ENCODE measurements at regions not wholly inside any gene's neighbourhood (a gene's known extent, or its start where the extent isn't known, plus 50 kb on each side); places are given as distances from the start of the nearest gene placed in this dataset.

GRCh38 chr7:115332691-115333090, 410.8 kb downstream of the MDFIC start:
- intact Hi-C loops (cut with micrococcal nuclease), result no loop called here
- no peaks in the 10 kb centered on the region for H3K9me1 ChIP-seq (replicated peaks; ENCODE audit: control insufficient read depth, extremely low read depth, insufficient read depth, low read length)
- dilution Hi-C loops (cut with MboI; ENCODE audit: extremely low pct_ligation_motif_present, low sequenced_read_pairs), result no loop called here
- H3K4me1 ChIP-seq (ENCODE audit: control insufficient read depth, extremely low read depth, insufficient read depth, low read length), result no peaks in the 10 kb centered on the region
- no peaks in the 10 kb centered on the region for H3K36me3 ChIP-seq (ENCODE audit: control insufficient read depth in 2 of 2, extremely low read depth in 1 of 2, insufficient read depth in 2 of 2, low read length in 2 of 2)
- no peak overlapping the region for H3K4me3 ChIP-seq (replicated peaks in 1 of 3; ENCODE audit: insufficient read depth in 1 of 3, low read depth in 1 of 3, low read length in 3 of 3)
- H3K79me2 ChIP-seq (ENCODE audit: control insufficient read depth, insufficient read depth, low read length), result no peaks in the 10 kb centered on the region
- no peaks in the 10 kb centered on the region for H3K27me3 ChIP-seq (ENCODE audit: control insufficient read depth in 2 of 2, insufficient read depth in 2 of 2, low read length in 2 of 2)
- H3K9me3 ChIP-seq (replicated peaks; ENCODE audit: control insufficient read depth, insufficient read depth, low read length), result no peaks in the 10 kb centered on the region
- FAIRE-seq (no peak), DNase-seq (ENCODE audit: low read depth, low spot score) (no peak)
- H2AFZ ChIP-seq (ENCODE audit: low read depth, low read length), result no peak overlapping the region
- ChIA-PET CTCF (no interaction called here), POLR2A (no interaction called here)
- BruUV-seq (replicated peaks), result no TSS peak
- no peaks in the 10 kb centered on the region for H4K20me1 ChIP-seq (replicated peaks; ENCODE audit: control insufficient read depth, extremely low read depth, insufficient read depth, low read length)
- H3K27ac ChIP-seq (ENCODE audit: insufficient read depth, low read depth, low read length), result no peak overlapping the region
- H3K4me2 ChIP-seq (ENCODE audit: insufficient read depth, low read length), result no peak overlapping the region
- TF ChIP-seq, protein P1, sequence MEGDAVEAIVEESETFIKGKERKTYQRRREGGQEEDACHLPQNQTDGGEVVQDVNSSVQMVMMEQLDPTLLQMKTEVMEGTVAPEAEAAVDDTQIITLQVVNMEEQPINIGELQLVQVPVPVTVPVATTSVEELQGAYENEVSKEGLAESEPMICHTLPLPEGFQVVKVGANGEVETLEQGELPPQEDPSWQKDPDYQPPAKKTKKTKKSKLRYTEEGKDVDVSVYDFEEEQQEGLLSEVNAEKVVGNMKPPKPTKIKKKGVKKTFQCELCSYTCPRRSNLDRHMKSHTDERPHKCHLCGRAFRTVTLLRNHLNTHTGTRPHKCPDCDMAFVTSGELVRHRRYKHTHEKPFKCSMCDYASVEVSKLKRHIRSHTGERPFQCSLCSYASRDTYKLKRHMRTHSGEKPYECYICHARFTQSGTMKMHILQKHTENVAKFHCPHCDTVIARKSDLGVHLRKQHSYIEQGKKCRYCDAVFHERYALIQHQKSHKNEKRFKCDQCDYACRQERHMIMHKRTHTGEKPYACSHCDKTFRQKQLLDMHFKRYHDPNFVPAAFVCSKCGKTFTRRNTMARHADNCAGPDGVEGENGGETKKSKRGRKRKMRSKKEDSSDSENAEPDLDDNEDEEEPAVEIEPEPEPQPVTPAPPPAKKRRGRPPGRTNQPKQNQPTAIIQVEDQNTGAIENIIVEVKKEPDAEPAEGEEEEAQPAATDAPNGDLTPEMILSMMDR (IDR thresholded peaks at IDR 0.05; ENCODE audit: extremely low read depth in 1 of 2, insufficient read depth in 1 of 2, low read depth in 1 of 2, low read length in 2 of 2), result no peak
- no peak overlapping the region for H3K9ac ChIP-seq (replicated peaks; ENCODE audit: extremely low read depth, insufficient read depth, low read length)

DNA sequence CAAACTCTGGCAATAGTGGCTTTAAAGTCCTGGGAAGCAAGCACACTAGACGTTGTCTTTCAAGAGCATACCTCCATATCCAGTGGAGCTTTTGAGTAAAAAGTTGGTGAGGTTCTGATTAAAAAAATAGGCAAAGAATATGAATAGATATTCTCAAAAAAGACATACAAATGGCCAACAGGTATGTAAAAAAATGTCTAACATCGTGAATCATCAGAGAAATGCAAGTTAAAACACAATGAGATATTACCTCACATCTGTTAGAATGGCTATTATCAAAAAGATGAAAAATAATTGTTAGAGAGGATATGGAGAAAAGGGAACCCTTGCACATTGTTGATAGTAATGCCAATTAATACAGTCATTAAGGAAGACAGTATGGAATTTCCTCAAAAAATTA, 407.1 kb downstream of the MDFIC start:
- Histone ChIP-seq H4K20me1 (replicated peaks; ENCODE audit: control insufficient read depth, extremely low read depth, insufficient read depth, low read length) (no peaks in the 10 kb centered on the region), H3K27ac (ENCODE audit: insufficient read depth, low read depth, low read length) (no peak overlapping the region), H3K4me2 (ENCODE audit: insufficient read depth, low read length) (no peak overlapping the region), H3K4me3 (replicated peaks in 1 of 3; ENCODE audit: insufficient read depth in 1 of 3, low read depth in 1 of 3, low read length in 3 of 3) (no peak overlapping the region), H3K9me1 (replicated peaks; ENCODE audit: control insufficient read depth, extremely low read depth, insufficient read depth, low read length) (no peaks in the 10 kb centered on the region), H3K36me3 (ENCODE audit: control insufficient read depth in 2 of 2, extremely low read depth in 1 of 2, insufficient read depth in 2 of 2, low read length in 2 of 2) (no peaks in the 10 kb centered on the region), H3K4me1 (ENCODE audit: control insufficient read depth, extremely low read depth, insufficient read depth, low read length) (no peaks in the 10 kb centered on the region), H3K9ac (replicated peaks; ENCODE audit: extremely low read depth, insufficient read depth, low read length) (no peak overlapping the region), H3K9me3 (replicated peaks; ENCODE audit: control insufficient read depth, insufficient read depth, low read length) (no peaks in the 10 kb centered on the region), H3K79me2 (ENCODE audit: control insufficient read depth, insufficient read depth, low read length) (no peaks in the 10 kb centered on the region), H3K27me3 (ENCODE audit: control insufficient read depth in 2 of 2, insufficient read depth in 2 of 2, low read length in 2 of 2) (no peaks in the 10 kb centered on the region), H2AFZ (ENCODE audit: low read depth, low read length) (no peak overlapping the region)
- POLR2A ChIA-PET, result no interaction called here
- dilution Hi-C loops (cut with MboI; ENCODE audit: extremely low pct_ligation_motif_present, low sequenced_read_pairs) (no loop called here), intact Hi-C loops (cut with micrococcal nuclease) (no loop called here)
- no peak for FAIRE-seq
- no peak for DNase-seq (ENCODE audit: low read depth, low spot score)
- BruUV-seq (replicated peaks), result no TSS peak
- TF ChIP-seq POLR2A (IDR thresholded peaks at IDR 0.05; ENCODE audit: low read depth, low read length) (no peak), POLR2AphosphoS5 (IDR thresholded peaks at IDR 0.05; ENCODE audit: insufficient read depth, low read depth, low read length) (no peak), EZH2 (IDR thresholded peaks at IDR 0.05; ENCODE audit: borderline replicate concordance, low read depth, low read length, severe bottlenecking) (no peak), JUN (IDR thresholded peaks at IDR 0.05; ENCODE audit: borderline replicate concordance, insufficient read depth, insufficient read length, low read depth) (no peak), GATA2 (IDR thresholded peaks at IDR 0.05; ENCODE audit: insufficient read depth, insufficient read length, low read depth, low read length) (no peak), FOS (IDR thresholded peaks at IDR 0.05; ENCODE audit: borderline replicate concordance, insufficient read depth, low read length) (no peak), MYC (IDR thresholded peaks at IDR 0.05; ENCODE audit: low read depth, low read length) (no peak)
- TF ChIP-seq, protein P2, sequence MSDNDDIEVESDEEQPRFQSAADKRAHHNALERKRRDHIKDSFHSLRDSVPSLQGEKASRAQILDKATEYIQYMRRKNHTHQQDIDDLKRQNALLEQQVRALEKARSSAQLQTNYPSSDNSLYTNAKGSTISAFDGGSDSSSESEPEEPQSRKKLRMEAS (IDR thresholded peaks at IDR 0.05; ENCODE audit: insufficient read depth, insufficient read length), result no peak
- TF ChIP-seq, protein P1 (IDR thresholded peaks at IDR 0.05; ENCODE audit: extremely low read depth in 1 of 2, insufficient read depth in 1 of 2, low read depth in 1 of 2, low read length in 2 of 2), result no peak
- CTCF ChIA-PET, result no interaction called here

All from endothelial cell of umbilical vein (primary cell).